ENCODE measurements at regions not wholly inside any gene's neighbourhood (a gene's known extent, or its start where the extent isn't known, plus 50 kb on each side); places are given as distances from the start of the nearest gene placed in this dataset.

DNA sequence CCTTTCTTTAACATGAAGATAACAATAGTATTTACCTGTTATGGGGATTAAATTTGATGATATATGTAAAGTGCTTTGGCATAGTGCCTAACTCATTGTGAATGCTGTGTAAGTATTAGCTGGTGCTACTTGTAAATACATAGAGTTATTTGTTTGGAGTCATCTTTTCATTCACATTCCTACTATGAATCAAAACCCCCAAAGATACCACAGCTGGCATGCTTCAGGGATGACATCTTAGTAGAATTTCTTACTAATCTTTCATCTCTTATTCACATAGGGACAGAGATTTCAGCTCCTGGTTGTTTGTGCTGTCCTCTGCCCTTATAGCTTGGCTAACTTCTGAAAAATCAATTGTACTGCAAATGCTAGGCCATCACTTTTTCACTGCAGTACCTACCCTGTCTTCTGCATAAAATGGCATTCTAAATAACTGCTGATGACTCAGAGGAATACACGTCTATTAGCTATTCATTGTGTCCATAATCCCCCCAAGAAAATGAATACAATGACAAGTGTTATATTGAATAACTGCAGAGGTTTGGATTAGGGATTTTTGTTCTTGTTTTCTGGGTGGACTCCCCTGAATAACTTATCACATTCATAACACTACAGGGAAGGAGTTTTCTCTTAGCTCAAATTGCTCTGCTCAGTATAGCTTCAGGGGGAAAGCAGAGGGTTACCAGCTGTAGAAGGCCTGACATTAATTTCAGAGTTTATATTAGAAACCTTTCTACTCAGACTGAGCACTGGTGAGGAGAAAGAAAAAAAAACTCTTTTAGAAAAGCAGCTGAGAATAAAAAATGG, 192.2 kb upstream of the C9orf72 start:
- TF ChIP-seq, protein P1, sequence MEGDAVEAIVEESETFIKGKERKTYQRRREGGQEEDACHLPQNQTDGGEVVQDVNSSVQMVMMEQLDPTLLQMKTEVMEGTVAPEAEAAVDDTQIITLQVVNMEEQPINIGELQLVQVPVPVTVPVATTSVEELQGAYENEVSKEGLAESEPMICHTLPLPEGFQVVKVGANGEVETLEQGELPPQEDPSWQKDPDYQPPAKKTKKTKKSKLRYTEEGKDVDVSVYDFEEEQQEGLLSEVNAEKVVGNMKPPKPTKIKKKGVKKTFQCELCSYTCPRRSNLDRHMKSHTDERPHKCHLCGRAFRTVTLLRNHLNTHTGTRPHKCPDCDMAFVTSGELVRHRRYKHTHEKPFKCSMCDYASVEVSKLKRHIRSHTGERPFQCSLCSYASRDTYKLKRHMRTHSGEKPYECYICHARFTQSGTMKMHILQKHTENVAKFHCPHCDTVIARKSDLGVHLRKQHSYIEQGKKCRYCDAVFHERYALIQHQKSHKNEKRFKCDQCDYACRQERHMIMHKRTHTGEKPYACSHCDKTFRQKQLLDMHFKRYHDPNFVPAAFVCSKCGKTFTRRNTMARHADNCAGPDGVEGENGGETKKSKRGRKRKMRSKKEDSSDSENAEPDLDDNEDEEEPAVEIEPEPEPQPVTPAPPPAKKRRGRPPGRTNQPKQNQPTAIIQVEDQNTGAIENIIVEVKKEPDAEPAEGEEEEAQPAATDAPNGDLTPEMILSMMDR (IDR thresholded peaks at IDR 0.05), result no peak
- no peak for TF ChIP-seq POLR2A (IDR thresholded peaks at IDR 0.05)

All from thyroid gland (tissue), 4 donors.